HG03064 (cell line): ENCODE measurements at regions not wholly inside any gene's neighbourhood (a gene's known extent, or its start where the extent isn't known, plus 50 kb on each side); places are given as distances from the start of the nearest gene placed in this dataset.
A peak's percentile ranks its signal among the peaks of the same experiment; 100 is the strongest.

Experiments used
- ATAC-seq: cut with Tn5 transposase; IDR thresholded peaks from one replicate; pipeline ENCODE4 v1.9.1; 2021; ENCODE audit warnings: low read depth; ENCODE audit not compliant: unreplicated experiment

DNA sequence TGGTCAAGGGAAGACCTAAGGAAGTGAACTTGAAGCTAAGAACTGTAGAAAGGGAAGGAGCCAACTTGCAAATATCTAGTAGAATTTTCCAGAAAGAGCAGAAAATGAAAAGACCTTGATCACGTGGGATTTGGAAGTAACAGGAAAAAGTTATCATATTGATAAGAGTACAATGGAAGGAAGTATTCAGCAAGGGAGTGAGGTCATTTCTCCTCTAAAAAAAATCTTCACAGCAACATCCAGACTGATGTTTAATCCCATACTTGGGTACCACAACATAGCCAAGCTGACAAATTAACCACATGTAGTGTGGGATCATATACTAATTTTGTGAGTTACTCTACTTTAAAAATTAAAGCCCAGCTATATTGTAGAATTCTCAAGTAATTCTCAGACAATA lies 207.0 kb upstream of the CXCL12 start:
- no peak for ATAC-seq

DNA sequence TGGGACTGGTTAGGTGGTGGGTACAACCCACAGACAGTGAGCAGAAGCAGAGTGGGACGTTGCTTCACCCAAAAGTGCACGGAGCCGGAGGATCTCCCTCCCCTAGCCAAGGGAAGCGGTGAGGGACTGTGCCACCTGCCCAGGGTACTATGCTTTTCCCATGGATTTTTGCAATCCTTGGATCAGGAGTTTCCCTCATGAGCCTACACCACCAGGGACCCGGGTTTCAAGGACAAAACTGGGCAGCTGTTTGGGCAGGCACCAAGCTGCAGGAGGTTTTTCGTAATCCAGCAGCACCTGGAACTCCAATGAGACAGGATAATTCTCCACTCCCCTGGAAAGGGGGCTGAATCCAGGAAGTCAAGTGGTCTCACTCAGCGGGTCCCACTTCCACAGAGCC lies 209.1 kb upstream of the CXCL12 start:
- ATAC-seq, result no peak

DNA sequence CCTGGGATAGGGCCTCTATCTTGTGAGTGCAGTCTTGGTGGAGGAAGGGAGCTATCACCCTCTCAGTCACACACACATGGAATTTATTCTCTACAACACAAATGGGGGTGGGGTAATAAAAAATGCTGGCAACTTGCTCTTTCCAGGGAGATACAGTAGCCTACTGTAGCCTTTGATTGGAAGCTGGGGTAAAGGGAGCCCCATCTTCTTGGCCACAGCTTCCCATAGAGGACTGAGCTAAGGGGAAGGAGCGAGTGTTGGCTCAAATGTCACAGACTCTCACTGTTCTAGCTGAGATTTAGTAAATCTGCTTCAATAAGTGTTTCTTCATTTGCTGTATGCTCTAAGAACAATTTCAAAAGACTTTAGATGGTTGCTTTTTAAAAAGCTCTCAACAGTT lies 222.2 kb upstream of the CXCL12 start:
- ATAC-seq, result no peak

DNA sequence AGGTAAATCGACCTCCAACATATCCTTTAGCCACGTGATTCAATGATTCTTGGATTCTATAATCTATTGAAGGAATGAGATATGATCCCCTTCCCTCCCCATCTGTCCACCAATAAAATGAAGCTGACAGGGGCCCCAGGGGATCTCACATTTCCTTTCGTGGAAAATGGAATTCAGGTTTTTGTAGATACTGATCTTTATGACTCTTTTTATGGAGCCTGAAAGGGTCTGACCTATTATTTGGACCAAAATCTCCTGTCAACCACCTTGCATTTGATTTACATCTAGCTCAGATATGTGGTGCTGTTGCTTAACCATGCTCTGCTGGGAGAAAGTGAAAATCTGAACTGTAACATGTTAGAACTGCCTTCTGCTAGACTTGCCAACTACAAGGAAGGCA lies 234.0 kb upstream of the CXCL12 start:
- no peak for ATAC-seq

DNA sequence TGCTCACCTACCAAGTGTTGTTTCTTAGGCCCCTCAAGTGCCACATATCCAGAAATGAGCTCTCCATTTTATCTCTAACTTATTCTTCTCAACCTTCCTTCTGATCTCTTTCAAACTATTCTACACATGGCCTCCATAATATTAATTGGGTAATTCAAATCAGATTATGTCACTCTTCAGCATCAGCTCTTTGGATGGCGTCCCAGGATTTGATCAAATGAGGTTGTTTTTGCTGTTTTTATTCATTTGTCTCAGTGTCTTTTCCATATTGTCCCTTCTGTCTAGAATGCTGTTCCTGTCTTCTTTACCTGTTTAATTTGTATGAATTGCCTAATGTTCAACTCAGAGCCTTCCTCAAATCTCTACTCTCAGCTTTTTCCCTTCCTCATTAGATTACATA lies 234.6 kb upstream of the CXCL12 start:
- no peak for ATAC-seq

DNA sequence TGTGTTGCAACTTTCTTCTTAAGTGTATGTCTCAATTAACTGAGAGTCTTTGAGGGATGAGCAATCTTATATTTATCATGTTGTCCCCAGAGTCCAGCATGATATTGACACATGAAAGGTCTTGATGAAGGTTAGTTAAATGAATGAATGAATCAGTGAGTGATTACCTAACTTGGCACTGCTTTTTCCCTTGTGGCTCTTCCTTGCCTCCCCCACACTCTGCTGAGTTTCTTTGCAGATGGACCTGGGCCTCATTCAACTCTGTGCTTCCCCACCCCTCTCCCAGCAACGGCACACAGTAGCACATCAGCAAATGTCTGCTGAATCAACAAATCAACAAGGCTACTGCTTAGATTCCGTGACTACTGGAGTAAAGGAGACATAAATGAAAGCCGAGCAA lies 235.1 kb upstream of the CXCL12 start:
- no peak for ATAC-seq

DNA sequence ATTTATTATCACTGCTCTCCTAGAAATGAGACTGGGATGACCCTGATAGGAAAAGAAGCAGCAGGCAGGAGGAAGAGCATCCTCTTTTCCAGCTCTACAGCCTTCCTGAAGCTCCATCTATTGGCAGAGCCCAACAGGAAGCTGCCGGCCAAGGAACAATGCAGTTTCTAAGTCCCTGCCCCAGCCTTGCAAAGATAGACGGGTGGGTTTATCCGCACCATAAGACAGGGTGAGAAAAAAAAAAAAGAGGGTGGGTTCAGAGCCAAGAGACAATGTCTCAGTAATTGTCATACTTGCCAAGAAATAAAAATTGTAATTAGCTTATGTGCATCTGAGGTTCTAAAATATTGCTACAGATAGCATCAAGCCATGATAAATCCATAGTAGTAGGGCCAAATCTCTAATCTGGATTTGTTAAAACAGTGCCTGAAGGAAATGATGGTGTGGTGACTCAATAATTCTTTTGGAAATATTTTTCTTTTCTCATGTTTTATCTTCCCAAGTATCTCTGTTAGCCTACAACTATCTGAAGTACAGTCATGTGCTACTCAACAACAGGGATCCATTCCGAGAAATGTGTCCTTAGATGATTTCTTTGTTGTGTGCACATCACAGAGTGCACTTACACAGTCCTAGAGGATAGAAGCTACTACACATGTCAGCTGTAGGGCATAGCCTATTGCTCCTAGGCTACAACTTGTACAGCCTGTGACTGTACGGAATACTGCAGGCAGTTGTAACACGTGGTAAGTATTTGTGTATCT lies 242.9 kb upstream of the CXCL12 start:
- no peak for ATAC-seq

DNA sequence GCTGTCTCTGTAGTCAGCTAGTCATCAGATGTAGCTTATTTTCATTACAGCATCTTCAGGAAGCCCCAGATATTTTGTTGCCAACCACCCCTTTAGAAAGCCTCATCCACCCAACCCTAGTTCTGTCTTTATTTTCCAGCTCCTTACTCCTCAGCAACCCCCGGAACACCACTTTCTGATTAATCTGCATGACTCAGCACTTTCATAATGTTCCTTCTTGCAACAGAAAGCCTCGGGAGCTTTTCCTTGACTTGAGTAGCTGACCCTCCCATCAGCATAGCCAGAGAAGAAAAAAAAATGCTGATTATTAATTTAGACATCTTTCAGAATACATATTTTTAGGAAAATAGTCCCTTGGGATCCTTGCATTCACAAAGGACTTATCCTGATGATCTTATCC lies 244.0 kb upstream of the CXCL12 start:
- ATAC-seq, result no peak

DNA sequence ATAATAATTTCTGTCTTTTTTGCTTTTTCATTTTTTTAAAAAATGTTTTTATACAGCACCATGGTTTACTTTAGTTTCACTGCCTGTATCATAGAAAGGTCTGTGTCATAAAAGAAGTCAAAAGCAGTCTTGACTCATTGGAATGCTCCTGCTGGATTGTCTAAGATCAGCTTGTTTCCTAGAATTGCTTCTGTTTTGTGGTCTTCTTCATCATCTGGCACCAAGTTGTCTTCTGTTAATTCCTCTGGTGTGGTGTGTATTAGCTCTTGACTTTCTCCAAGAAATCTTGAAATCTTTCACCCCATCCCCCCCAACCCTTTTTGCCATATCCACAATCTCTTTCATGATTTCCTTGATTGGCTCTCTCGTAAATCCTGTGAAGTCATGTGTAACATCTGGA lies 250.3 kb upstream of the CXCL12 start:
- no peak for ATAC-seq

DNA sequence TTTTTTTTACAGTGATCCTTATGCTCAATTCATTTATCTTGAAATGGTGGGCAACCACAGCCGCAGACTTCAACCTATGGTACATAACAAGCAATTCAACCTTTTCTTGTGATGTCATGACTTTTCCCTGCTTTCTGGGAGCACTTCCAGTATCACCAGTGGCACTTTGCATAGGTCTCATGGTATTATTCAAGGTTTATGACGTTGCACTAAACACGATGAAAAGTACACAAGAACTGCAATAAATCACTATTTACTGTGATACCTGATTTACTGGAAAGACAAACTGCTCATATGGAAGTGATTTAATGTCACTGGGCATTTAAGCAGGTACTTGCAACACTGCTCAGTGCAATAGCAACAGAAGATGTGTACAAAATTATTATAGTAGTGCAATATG lies 251.7 kb upstream of the CXCL12 start:
- no peak for ATAC-seq

DNA sequence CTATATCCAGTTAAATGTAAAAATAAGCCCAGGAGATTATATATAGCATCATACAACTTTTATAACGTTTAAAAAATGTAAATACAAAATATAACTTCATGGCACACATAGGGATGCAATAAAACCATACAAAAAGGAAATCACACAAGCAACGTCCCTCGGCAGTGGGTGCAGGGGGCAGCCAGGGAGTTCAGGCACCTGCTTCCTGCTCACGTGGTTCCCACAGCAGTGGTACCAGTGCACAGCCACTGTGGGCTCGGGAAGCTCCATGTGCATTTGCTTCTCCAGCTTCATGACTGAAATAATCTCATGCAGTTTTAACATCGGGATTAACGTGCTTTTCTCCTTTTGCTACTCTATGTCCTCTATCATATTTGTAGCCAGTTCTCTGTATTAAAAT lies 255.5 kb upstream of the CXCL12 start:
- ATAC-seq, result no peak

DNA sequence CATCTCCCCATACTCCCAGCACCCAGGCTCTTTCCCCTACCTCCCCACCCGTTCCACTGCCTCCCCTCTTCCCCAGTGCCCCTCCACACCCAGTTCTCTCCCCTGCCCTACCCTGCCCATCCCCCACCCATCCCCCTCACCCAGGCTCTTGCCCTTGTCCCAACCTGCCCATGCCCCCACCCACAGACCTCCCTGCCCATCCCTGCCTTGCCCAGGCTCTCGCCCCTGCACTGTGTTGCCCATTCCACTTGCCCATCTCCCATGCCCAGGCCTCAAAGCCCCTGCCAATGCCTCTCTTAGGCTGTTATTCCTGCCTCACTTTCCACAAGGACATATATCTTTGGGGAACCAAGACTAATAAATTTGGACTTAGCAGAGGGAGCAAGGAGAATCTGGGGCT lies 262.6 kb upstream of the CXCL12 start:
- no peak for ATAC-seq

DNA sequence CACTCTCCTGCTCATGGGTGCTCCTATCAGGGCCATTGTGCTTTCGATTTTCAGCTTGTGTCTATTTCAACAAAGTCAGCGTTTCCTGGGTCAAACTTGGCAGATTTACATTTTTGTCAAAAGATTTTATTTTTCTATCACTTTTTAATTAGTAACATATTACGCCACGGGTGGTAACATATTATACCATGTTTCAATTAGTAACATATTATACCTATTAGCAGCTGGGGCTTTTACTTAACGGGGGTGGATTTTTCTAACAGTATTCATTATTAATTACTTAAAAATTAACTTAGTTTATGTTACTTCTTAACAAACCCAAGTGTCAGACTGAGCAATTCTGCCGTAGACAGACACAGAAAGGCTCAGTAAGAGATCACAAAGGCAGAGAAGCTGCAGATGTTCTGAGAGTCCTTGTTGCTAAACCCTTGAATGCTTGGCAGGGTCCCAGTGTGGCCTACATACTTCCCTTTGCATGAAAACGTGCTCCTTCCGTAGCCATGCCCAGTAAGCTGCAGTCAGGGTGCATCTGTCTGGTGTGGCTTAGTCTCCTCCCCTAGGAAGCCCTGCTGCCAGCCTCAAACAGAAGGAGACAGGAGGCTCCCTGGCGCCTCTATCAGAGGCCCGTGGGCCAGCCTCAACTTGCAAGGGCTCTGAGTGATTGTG lies 263.1 kb upstream of the CXCL12 start:
- peak; percentile 66 for ATAC-seq

DNA sequence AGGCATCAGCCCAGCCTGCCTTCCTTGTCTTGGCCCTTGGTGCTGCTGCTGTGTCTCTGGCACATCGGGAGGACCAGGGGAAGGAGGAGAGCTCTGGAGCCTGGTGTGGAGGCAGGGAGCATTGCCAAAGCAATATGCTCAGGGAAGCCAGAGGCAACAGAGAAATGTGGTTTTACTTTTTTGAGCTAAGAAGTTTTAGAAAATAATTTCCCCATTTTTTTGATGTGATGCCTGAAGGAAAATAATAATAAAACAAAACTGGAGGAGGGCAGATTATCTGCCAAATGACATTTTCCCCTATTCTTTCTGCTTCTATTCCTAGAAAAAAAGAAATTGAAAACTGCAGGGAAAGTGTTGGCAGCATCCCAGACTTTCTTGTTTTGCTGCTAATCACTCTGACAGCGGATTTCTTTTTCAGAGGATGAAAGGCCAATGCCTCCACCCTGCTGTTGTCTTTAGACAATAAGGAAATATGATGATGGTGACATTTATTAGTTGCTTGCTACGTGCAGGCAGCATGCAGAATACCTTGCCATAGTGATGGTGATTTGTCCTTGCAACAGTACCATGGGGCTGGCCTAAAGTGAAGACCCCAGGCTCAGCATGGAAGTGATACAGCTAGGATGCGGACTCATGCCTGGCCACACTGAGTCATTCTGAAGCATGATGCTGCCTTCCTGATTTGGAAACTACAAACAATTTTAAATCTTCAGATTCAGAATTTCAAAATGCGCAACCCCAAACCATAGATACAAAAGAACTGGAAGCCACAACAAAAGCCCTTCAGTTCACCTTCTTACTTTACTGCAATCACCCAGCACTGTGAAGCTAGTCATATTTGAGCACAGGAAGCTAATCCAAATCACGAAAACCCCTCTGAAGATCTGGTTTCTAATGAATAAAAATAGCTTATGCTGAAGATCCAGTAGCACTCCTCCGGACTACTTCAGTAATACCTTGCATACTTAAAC lies 260.2 kb upstream of the TMEM72 start:
- no peak for ATAC-seq

DNA sequence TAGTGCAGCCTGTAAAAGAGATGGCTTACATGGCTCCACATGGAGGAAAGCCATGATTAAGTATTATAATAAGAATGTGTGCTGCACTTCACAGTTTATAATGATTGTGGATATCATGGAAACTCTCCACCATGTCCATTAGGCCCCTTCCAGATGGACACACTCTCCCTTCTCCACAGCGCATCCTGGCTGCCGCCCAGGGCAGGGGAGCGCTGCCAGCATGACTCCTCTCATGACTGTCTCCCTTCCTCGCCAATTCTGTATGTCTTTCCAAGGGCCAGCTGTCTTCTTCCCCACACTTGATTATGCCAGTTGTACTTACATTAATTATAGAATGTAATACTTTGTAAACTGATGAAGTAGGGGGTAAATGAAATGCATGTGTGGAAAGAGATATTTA lies 259.3 kb upstream of the TMEM72 start:
- ATAC-seq, result no peak

DNA sequence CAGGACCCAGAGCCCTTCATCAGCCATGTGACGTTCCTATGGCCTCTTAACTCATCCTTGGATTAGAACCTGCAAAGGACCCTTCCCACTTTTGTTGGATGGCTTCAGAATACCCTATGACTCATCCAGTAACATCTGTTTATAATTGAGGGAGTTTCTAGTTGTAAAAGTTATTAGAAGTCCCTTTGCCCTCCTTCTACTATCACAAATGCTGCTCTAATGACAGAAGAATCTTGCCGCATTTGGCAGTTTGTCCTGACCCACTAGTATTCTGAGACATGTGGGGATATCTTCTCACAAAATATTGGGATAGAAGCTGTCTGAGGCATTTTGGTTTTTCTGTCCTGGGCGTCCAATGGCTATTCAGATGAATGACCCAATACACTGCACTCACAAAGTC lies 251.8 kb upstream of the TMEM72 start:
- no peak for ATAC-seq

DNA sequence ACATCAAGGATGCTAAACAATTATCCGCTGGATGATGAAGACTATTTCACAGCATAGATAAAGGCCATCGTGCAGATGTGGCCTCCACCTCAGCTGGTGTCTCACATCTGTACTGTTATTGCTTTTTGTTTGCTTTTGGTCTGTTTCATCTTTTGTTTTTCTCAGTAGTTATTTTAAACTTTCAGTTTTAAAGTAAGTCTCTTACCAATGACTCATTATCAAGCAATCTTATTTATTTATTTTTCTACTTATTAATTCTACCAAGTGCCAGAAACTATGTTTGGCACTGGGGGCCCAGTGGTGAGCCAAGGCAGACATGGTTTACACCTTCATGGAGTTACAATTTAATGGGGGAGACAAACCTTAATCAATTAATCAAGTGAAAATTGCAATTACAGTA lies 250.9 kb upstream of the TMEM72 start:
- no peak for ATAC-seq

DNA sequence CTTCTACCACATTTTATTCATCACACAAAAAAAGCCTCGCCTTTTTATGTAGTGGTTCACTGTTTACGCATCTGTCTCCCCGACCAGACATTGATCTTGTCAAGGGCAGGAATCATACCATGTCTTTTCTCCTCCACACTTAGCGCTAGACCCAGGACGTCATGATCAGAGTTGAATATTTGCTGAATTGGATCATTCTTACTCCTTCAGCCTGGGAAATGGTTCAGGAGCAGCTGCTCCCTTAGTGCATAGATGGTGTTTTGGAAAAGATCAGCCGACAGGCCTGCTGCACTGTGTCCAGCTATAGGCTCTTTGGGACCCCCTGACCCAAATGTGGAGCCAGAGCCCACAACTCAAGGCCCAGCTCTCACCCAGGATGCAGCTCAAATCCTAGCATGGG lies 249.1 kb upstream of the TMEM72 start:
- ATAC-seq, result no peak

DNA sequence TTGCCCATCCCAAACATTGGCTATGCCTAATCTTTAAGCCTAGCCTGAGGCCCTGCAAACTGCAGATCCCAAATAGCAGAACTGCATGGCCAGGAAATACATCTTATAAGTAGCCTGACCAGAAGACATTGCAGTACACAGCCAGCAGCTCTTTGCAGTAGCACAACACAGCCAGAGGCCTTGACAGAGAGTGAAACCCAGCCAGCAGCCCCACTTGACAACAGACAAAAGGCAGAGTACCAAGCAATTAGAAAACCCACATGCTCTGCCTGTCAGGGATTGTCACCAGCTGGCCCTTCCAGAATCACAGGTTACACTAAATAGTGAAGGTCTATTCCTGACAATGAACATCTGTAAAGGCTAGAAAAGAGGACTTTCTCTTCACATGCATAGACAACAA lies 242.8 kb upstream of the TMEM72 start:
- no peak for ATAC-seq

DNA sequence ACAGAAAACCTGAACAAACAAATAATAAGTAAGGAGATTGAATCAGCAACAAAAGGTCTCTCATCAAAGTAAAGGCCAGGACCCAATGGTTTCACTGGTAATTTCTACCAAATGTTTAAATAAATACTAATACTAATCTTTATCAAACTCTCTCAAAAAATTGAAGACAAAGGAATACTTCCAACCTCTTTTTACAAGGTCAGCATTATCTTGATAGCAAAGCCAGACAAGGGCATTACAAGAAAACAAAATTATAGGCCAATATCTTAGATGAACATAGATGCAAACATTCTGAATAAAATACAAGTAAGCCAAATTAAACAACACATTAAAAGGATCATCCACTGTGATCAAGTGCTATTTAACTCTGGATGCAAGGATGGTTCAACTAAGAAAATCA lies 239.8 kb upstream of the TMEM72 start:
- ATAC-seq, result no peak

DNA sequence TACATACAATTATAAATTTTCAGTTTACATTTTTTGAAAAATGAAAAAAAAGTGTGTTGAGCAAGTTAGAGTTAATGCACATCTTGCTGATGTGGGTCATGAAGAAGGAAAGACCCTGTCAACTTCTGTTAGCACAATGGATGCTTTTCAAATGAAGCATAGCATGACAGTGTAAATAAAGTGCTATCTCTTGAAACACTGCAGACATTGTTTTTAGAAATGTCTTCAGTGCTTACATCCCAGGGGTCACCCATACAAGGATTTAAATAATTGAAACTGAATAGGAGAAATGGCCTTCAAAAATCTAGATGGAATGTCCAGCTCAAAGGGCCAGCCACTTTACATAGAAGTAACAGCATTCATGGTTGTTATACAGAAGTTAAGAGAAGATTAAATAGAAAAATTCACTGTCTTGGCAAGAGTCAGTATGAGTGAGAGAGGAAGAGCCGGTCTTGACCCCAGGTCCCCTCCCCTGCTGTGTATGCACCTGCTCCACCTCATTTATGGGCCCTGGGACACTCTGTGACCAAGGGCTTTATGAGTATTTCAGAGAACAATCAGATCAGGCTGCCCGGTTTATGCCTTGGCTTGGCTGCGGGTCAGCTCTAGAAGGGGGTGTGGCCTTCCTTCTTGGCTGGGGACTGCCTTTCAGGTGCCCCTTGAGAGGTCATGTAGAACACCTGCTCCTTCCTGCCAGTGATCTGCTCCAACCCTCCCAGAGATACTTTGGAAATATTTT lies 237.7 kb upstream of the TMEM72 start:
- ATAC-seq, result no peak
